SK-N-MC (cell line): ENCODE measurements at regions not wholly inside any gene's neighbourhood (a gene's known extent, or its start where the extent isn't known, plus 50 kb on each side); places are given as distances from the start of the nearest gene placed in this dataset.
"Not testable (repeated sequence)": the region's sequence is repeated elsewhere in the genome, so short reads cannot be mapped to it uniquely, and the experiment has no call there.

ENCODE experiments used
- EZH2 ChIP-seq: fragments of 200-600 bp; sonication (generic); IDR thresholded peaks from one replicate; pipeline ENCODE4 v1.6.1; 2017; ENCODE audit warnings: antibody characterized with exemption
- FOXP2 ChIP-seq: optimal IDR thresholded peaks from 2 replicates; pipeline ENCODE3; 2011; ENCODE audit warnings: mild to moderate bottlenecking, moderate library complexity; ENCODE audit not compliant: insufficient read depth; ENCODE audit errors: extremely low read length, control extremely low read depth
- POLR2AphosphoS5 ChIP-seq: IDR thresholded peaks from 2 replicates; pipeline ENCODE4 v1.6.1; 2012; ENCODE audit warnings: mild to moderate bottlenecking, low read depth, low read length, borderline replicate concordance

- not testable (repeated sequence) for TF ChIP-seq POLR2AphosphoS5, EZH2, FOXP2
These were observed 258.8 kb downstream of the ANAPC1 start for GRCh38 chr2:111625157-111625537.
